ENCODE measurements at regions not wholly inside any gene's neighbourhood (a gene's known extent, or its start where the extent isn't known, plus 50 kb on each side); places are given as distances from the start of the nearest gene placed in this dataset.

DNA sequence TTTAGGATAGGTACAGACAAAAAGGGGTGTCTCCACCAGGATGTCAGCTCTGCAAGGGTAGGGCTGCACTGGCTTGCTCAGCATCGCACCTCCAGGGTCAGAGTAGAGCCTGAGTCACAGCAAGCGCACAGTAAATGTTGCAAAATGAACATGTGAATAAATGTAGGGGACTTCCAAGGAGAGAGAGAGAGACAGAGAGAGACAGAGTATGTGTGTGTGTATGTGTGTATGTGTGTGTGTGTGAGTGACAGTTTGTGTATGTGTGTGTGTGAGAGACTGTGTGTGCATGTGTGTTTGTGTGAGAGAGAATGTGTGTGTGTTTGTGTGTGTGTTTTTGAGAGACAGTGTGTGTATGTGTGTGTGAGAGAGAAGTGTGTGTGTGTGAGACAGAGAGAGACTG lies 163.3 kb downstream of the RPS24 start:
- TF ChIP-seq, protein P1, sequence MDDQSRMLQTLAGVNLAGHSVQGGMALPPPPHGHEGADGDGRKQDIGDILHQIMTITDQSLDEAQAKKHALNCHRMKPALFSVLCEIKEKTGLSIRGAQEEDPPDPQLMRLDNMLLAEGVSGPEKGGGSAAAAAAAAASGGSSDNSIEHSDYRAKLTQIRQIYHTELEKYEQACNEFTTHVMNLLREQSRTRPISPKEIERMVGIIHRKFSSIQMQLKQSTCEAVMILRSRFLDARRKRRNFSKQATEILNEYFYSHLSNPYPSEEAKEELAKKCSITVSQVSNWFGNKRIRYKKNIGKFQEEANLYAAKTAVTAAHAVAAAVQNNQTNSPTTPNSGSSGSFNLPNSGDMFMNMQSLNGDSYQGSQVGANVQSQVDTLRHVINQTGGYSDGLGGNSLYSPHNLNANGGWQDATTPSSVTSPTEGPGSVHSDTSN (IDR thresholded peaks at IDR 0.05) = no peak
- no peak for TF ChIP-seq MEF2A (IDR thresholded peaks at IDR 0.05; ENCODE audit: borderline replicate concordance, low read depth)
- no peak for TF ChIP-seq EZH2phosphoT487 (IDR thresholded peaks at IDR 0.05; ENCODE audit: borderline replicate concordance, low read depth)
- TF ChIP-seq ELF1 (IDR thresholded peaks at IDR 0.05) = no peak
- no peak for TF ChIP-seq RAD21 (IDR thresholded peaks at IDR 0.05; ENCODE audit: low read length)
- TF ChIP-seq FOSL2 (IDR thresholded peaks at IDR 0.05; ENCODE audit: borderline replicate concordance, low read depth) = no peak
- TF ChIP-seq MXI1 (IDR thresholded peaks at IDR 0.05; ENCODE audit: low read depth, low read length) = no peak
- no peak for TF ChIP-seq FOXM1 (IDR thresholded peaks at IDR 0.05; ENCODE audit: low read depth)
- TF ChIP-seq CHD2 (IDR thresholded peaks at IDR 0.05; ENCODE audit: low read length, partially characterized antibody) = no peak
- no peak for TF ChIP-seq REST (IDR thresholded peaks at IDR 0.05; ENCODE audit: low read depth, low read length)
- no peak for TF ChIP-seq RCOR1 (IDR thresholded peaks at IDR 0.05; ENCODE audit: low read length)
- TF ChIP-seq RXRA (IDR thresholded peaks at IDR 0.05; ENCODE audit: borderline replicate concordance, low read depth) = no peak
- TF ChIP-seq GATA2 (CRISPR knock-in tag; IDR thresholded peaks at IDR 0.05) = no peak
- Histone ChIP-seq H3K79me2 (ENCODE audit: insufficient read depth) (no peaks in the 10 kb centered on the region), H4K20me1 (ENCODE audit: insufficient read depth) (no peaks in the 10 kb centered on the region), H3K4me2 (no peak overlapping the region), H2AFZ (ENCODE audit: low read depth) (no peak overlapping the region), H3K9me2 (no peaks in the 10 kb centered on the region), H3K27ac (ENCODE audit: low read depth in 2 of 2, low read length in 1 of 2) (no peak overlapping the region), H3K27me3 (ENCODE audit: insufficient read depth) (no peaks in the 10 kb centered on the region), H3K4me1 (ENCODE audit: control insufficient read depth in 1 of 2, insufficient read depth in 2 of 2, low read depth in 1 of 2, low read length in 1 of 2) (peaks cover 11 to 27% of the 10 kb centered on the region in 2 experiments; a peak in 3 of 4 replicates), H3K4me3 (ENCODE audit: low read depth in 2 of 2, low read length in 1 of 2) (no peak overlapping the region), H3F3A (replicated peaks; ENCODE audit: insufficient read depth) (peaks cover 6% of the 10 kb centered on the region), H3K9me3 (no peaks in the 10 kb centered on the region), H3K9ac (no peak overlapping the region), H3K36me3 (replicated peaks in 1 of 2; ENCODE audit: control insufficient read depth in 1 of 2, insufficient read depth in 2 of 2, low read length in 1 of 2) (no peaks in the 10 kb centered on the region)
- WGBS (ENCODE audit: low lambda C conversion rate) = 67% methylated on average over 2 of the region's 2 CpGs
- ChIA-PET CTCF (interaction anchor here (1.2 to 1.6 kb wide), 2 partner anchors 9 to 32 kb away, joined by 3 to 4 read pairs; no protein-coding TSS in a partner anchor), POLR2A (no interaction called here)
- DNase-seq = no peak

GRCh38 chr10:78197628-78198272 lies 164.1 kb downstream of the RPS24 start:
- Histone ChIP-seq H3K27ac (ENCODE audit: low read depth in 2 of 2, low read length in 1 of 2) (no peak overlapping the region), H3K4me2 (no peak overlapping the region), H3K4me1 (ENCODE audit: control insufficient read depth in 1 of 2, insufficient read depth in 2 of 2, low read depth in 1 of 2, low read length in 1 of 2) (peaks cover 11 to 35% of the 10 kb centered on the region in 2 experiments; a peak in 3 of 4 replicates), H2AFZ (ENCODE audit: low read depth) (no peak overlapping the region), H3K79me2 (ENCODE audit: insufficient read depth) (no peaks in the 10 kb centered on the region), H3K9me3 (no peaks in the 10 kb centered on the region), H3F3A (replicated peaks; ENCODE audit: insufficient read depth) (peaks cover 6% of the 10 kb centered on the region), H3K27me3 (ENCODE audit: insufficient read depth) (no peaks in the 10 kb centered on the region), H3K9me2 (no peaks in the 10 kb centered on the region), H3K36me3 (replicated peaks in 1 of 2; ENCODE audit: control insufficient read depth in 1 of 2, insufficient read depth in 2 of 2, low read length in 1 of 2) (no peaks in the 10 kb centered on the region), H4K20me1 (ENCODE audit: insufficient read depth) (no peaks in the 10 kb centered on the region), H3K9ac (no peak overlapping the region), H3K4me3 (ENCODE audit: low read depth in 2 of 2, low read length in 1 of 2) (no peak overlapping the region)
- DNase-seq = no peak
- CTCF ChIA-PET = interaction anchor here (1.2 to 2.3 kb wide), 2 partner anchors 32 to 150 kb away, joined by 3 to 12 read pairs; no protein-coding TSS in a partner anchor
- TF ChIP-seq EP300 (IDR thresholded peaks at IDR 0.05; ENCODE audit: borderline replicate concordance in 1 of 2, low read depth in 1 of 2, low read length in 1 of 2) = no peak
- TF ChIP-seq USF2 (IDR thresholded peaks at IDR 0.05; ENCODE audit: borderline replicate concordance, low read depth, low read length) = no peak
- no peak for TF ChIP-seq EZH2phosphoT487 (IDR thresholded peaks at IDR 0.05; ENCODE audit: borderline replicate concordance, low read depth)
- TF ChIP-seq ELF1 (IDR thresholded peaks at IDR 0.05) = no peak
- no peak for TF ChIP-seq MXI1 (IDR thresholded peaks at IDR 0.05; ENCODE audit: low read depth, low read length)
- TF ChIP-seq TEAD4 (IDR thresholded peaks at IDR 0.05; ENCODE audit: borderline replicate concordance, insufficient read depth) = no peak
- POLR2A ChIA-PET = no interaction called here
- WGBS (ENCODE audit: low lambda C conversion rate) = 77% methylated on average over 2 of the region's 2 CpGs
